GM23338 (cell line): ENCODE measurements at regions not wholly inside any gene's neighbourhood (a gene's known extent, or its start where the extent isn't known, plus 50 kb on each side); places are given as distances from the start of the nearest gene placed in this dataset.

ENCODE experiments used
- CREB1 ChIP-seq: fragments of 250-450 bp; sonication (Bioruptor Pico); IDR thresholded peaks from 2 replicates; pipeline ENCODE4 v1.5.0; 2020; ENCODE audit warnings: low read depth, mild to moderate bottlenecking, moderate library complexity
- JUNB ChIP-seq: IDR thresholded peaks from one replicate; pipeline ENCODE4 v1.6.1; 2016; ENCODE audit warnings: antibody characterized with exemption; ENCODE audit not compliant: unreplicated experiment
- TF ChIP-seq, protein P1 (sequence below), 2 experiments: fragments of 200-600 bp in 1 of 2; sonication (generic) in 1 of 2; conservative IDR thresholded peaks; 2 replicates each; pipeline versions ENCODE4 v1.5.1 to v1.6.1; 2016 to 2017; ENCODE audit warnings: antibody characterized with exemption in 2 of 2, low read depth in 2 of 2, mild to moderate bottlenecking in 2 of 2, moderate library complexity in 1 of 2
- TF ChIP-seq, protein P2 (sequence below): IDR thresholded peaks from one replicate; pipeline ENCODE4 v1.6.1; 2018; ENCODE audit warnings: antibody characterized with exemption; ENCODE audit not compliant: unreplicated experiment

DNA sequence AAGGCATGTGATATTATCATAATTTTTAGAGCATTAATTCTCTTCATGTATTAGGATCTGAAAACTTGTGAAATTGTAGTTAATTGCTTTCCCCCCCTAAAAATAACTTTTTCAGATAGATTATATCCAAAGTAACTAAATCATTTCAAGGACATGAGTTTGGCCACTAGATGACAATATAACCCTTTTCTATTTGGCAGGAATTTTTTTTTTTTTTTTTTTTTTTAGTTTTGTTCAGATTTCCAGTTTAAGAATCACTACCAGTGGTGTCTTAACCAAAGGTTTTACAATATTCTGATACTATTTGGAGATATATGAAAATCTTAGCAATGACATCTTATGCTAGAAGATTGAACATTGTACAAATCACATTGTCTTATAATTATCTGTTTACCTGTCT lies 370.8 kb downstream of the AMY1C start:
- TF ChIP-seq, protein P1, sequence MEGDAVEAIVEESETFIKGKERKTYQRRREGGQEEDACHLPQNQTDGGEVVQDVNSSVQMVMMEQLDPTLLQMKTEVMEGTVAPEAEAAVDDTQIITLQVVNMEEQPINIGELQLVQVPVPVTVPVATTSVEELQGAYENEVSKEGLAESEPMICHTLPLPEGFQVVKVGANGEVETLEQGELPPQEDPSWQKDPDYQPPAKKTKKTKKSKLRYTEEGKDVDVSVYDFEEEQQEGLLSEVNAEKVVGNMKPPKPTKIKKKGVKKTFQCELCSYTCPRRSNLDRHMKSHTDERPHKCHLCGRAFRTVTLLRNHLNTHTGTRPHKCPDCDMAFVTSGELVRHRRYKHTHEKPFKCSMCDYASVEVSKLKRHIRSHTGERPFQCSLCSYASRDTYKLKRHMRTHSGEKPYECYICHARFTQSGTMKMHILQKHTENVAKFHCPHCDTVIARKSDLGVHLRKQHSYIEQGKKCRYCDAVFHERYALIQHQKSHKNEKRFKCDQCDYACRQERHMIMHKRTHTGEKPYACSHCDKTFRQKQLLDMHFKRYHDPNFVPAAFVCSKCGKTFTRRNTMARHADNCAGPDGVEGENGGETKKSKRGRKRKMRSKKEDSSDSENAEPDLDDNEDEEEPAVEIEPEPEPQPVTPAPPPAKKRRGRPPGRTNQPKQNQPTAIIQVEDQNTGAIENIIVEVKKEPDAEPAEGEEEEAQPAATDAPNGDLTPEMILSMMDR (conservative IDR thresholded peaks at IDR 0.05; ENCODE audit: low read depth in 2 of 2), result peak in 1 of 2 experiments; percentile 66; a peak in 3 of 4 replicates
- no peak for TF ChIP-seq JUNB
- TF ChIP-seq CREB1, result no peak
- TF ChIP-seq, protein P2, sequence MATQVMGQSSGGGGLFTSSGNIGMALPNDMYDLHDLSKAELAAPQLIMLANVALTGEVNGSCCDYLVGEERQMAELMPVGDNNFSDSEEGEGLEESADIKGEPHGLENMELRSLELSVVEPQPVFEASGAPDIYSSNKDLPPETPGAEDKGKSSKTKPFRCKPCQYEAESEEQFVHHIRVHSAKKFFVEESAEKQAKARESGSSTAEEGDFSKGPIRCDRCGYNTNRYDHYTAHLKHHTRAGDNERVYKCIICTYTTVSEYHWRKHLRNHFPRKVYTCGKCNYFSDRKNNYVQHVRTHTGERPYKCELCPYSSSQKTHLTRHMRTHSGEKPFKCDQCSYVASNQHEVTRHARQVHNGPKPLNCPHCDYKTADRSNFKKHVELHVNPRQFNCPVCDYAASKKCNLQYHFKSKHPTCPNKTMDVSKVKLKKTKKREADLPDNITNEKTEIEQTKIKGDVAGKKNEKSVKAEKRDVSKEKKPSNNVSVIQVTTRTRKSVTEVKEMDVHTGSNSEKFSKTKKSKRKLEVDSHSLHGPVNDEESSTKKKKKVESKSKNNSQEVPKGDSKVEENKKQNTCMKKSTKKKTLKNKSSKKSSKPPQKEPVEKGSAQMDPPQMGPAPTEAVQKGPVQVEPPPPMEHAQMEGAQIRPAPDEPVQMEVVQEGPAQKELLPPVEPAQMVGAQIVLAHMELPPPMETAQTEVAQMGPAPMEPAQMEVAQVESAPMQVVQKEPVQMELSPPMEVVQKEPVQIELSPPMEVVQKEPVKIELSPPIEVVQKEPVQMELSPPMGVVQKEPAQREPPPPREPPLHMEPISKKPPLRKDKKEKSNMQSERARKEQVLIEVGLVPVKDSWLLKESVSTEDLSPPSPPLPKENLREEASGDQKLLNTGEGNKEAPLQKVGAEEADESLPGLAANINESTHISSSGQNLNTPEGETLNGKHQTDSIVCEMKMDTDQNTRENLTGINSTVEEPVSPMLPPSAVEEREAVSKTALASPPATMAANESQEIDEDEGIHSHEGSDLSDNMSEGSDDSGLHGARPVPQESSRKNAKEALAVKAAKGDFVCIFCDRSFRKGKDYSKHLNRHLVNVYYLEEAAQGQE, result no peak
